ENCODE measurements at regions not wholly inside any gene's neighbourhood (a gene's known extent, or its start where the extent isn't known, plus 50 kb on each side); places are given as distances from the start of the nearest gene placed in this dataset.

GRCh38 chr2:39524756-39525635 lies 87.9 kb upstream of the MAP4K3 start:
- no peak for TF ChIP-seq CTCF (IDR thresholded peaks at IDR 0.05)
- H3K9me3 Mint-ChIP-seq, result peaks cover 24% of the 10 kb centered on the region
- H3K36me3 Mint-ChIP-seq (ENCODE audit: low read depth), result peaks cover 25% of the 10 kb centered on the region
- no peaks in the 10 kb centered on the region for H3K27me3 Mint-ChIP-seq (ENCODE audit: low read depth, poor library complexity)
- DNase-seq, result no peak
- H3K27ac Mint-ChIP-seq, result no peak overlapping the region
- no peak overlapping the region for H3K4me3 Mint-ChIP-seq
- H3K4me1 Mint-ChIP-seq, result peaks cover 6% of the 10 kb centered on the region

- H3K4me1 Mint-ChIP-seq, result peaks cover 6% of the 10 kb centered on the region
- no peak overlapping the region for H3K4me3 Mint-ChIP-seq
- TF ChIP-seq CTCF (IDR thresholded peaks at IDR 0.05), result no peak
- peaks cover 17% of the 10 kb centered on the region for H3K9me3 Mint-ChIP-seq
- no peaks in the 10 kb centered on the region for H3K27me3 Mint-ChIP-seq (ENCODE audit: low read depth, poor library complexity)
- H3K27ac Mint-ChIP-seq, result peak overlapping the region; percentile 18
- H3K36me3 Mint-ChIP-seq (ENCODE audit: low read depth), result peaks cover 17% of the 10 kb centered on the region
- DNase-seq, result no peak
Measured at GRCh38 chr2:39525636-39526412, 88.7 kb upstream of the MAP4K3 start.

GRCh38 chr2:39528701-39529100 lies 91.6 kb upstream of the MAP4K3 start:
- Mint-ChIP-seq H3K9me3 (no peaks in the 10 kb centered on the region), H3K36me3 (ENCODE audit: low read depth) (no peaks in the 10 kb centered on the region), H3K4me3 (no peak overlapping the region), H3K27ac (no peak overlapping the region), H3K27me3 (ENCODE audit: low read depth, poor library complexity) (peaks cover 8% of the 10 kb centered on the region), H3K4me1 (peaks cover 6% of the 10 kb centered on the region)
- no peak for TF ChIP-seq CTCF (IDR thresholded peaks at IDR 0.05)
- DNase-seq, result no peak

- H3K36me3 Mint-ChIP-seq (ENCODE audit: low read depth), result no peaks in the 10 kb centered on the region
- no peak for TF ChIP-seq CTCF (IDR thresholded peaks at IDR 0.05)
- no peaks in the 10 kb centered on the region for H3K9me3 Mint-ChIP-seq
- no peak for DNase-seq
- H3K4me1 Mint-ChIP-seq, result peaks cover 8% of the 10 kb centered on the region
- H3K27me3 Mint-ChIP-seq (ENCODE audit: low read depth, poor library complexity), result peaks cover 8% of the 10 kb centered on the region
- no peak overlapping the region for H3K4me3 Mint-ChIP-seq
- no peak overlapping the region for H3K27ac Mint-ChIP-seq
Measured at GRCh38 chr2:39529836-39530235, 92.8 kb upstream of the MAP4K3 start.

GRCh38 chr2:39530411-39530866 lies 93.4 kb upstream of the MAP4K3 start:
- Mint-ChIP-seq H3K9me3 (no peaks in the 10 kb centered on the region), H3K27me3 (ENCODE audit: low read depth, poor library complexity) (peaks cover 8% of the 10 kb centered on the region), H3K4me1 (peaks cover 14% of the 10 kb centered on the region), H3K36me3 (ENCODE audit: low read depth) (no peaks in the 10 kb centered on the region), H3K27ac (no peak overlapping the region), H3K4me3 (no peak overlapping the region)
- TF ChIP-seq CTCF (IDR thresholded peaks at IDR 0.05), result no peak
- no peak for DNase-seq

Data from nephron progenitor cell (in vitro differentiated cells).